OCI-LY7 (cell line): ENCODE measurements at regions not wholly inside any gene's neighbourhood (a gene's known extent, or its start where the extent isn't known, plus 50 kb on each side); places are given as distances from the start of the nearest gene placed in this dataset.

Experiments used
- CTCF ChIP-seq: fragments of 200-600 bp; sonication (generic); conservative IDR thresholded peaks from 2 replicates; pipeline ENCODE4 v1.5.1; 2014; ENCODE audit warnings: mild to moderate bottlenecking, antibody characterized with exemption, low read length, moderate library complexity, mixed read lengths
- EZH2phosphoT487 ChIP-seq: fragments of 200-600 bp; sonication (generic); IDR thresholded peaks from 2 replicates; pipeline ENCODE4 v1.6.1; 2018; ENCODE audit warnings: low read depth, borderline replicate concordance, mild to moderate bottlenecking, mixed run types, antibody characterized with exemption, low read length, moderate library complexity, mixed read lengths

GRCh38 chr22:26775394-26775793 lies 118.0 kb downstream of the MIAT start:
- TF ChIP-seq CTCF (no peak), EZH2phosphoT487 (no peak)
